ENCODE measurements at regions not wholly inside any gene's neighbourhood (a gene's known extent, or its start where the extent isn't known, plus 50 kb on each side); places are given as distances from the start of the nearest gene placed in this dataset.
"Not testable (repeated sequence)": the region's sequence is repeated elsewhere in the genome, so short reads cannot be mapped to it uniquely, and the experiment has no call there.

DNA sequence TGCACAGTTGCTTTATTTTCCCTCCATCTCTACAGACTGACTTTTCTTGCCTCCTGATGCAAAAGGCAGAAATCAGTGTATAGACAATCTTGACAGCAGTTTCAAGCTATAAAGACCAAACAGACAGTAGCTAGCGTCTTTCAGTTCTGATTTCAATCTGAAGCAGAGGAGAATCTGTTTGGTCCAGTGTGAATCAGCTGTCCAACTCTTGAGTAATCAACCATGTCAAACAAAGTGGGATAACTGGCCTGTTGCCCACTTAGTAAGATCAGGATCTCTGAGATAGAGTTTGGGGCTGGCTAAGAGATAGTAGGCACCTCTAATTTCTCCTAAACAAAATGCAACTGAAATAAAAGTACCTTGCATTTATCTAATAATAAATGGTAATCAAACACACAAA, 797.4 kb upstream of the FBXO33 start:
- H3K4me1 ChIP-seq (ENCODE audit: insufficient read depth, low read length): no peaks in the 10 kb centered on the region
- no peak overlapping the region for H3K9ac ChIP-seq (ENCODE audit: low read depth, low read length)
- no peaks in the 10 kb centered on the region for H3K36me3 ChIP-seq (ENCODE audit: insufficient read depth, low read depth, low read length)
- H3K27ac ChIP-seq (ENCODE audit: low read length): no peak overlapping the region
- H3K9me3 ChIP-seq (ENCODE audit: insufficient read depth, low read depth, low read length): no peaks in the 10 kb centered on the region
- no peak overlapping the region for H3K4me3 ChIP-seq (ENCODE audit: low read length)
- no peaks in the 10 kb centered on the region for H3K27me3 ChIP-seq (ENCODE audit: insufficient read depth, low read length)

DNA sequence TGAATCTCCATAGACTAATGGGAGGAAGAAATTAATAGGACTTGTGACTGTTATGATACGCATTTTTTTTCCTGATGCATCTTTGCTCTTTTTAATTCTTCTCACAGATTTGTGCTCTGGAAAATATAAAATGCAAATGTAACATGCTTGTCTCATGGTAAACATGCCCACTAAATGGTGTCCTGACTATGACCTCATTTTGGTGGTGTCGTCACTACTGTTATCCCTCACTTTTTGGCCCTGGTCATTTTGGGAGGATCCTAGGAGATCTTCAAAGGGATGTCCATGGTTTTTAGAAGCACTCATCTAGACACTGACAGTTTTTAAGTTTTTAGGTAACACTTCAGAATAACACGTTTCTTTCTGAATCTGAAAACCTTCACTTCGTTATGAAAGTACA, 790.8 kb upstream of the FBXO33 start:
- Histone ChIP-seq H3K36me3 (ENCODE audit: insufficient read depth, low read depth, low read length) (no peaks in the 10 kb centered on the region), H3K4me3 (ENCODE audit: low read length) (no peak overlapping the region), H3K27me3 (ENCODE audit: insufficient read depth, low read length) (no peaks in the 10 kb centered on the region), H3K9ac (ENCODE audit: low read depth, low read length) (no peak overlapping the region), H3K27ac (ENCODE audit: low read length) (no peak overlapping the region), H3K9me3 (ENCODE audit: insufficient read depth, low read depth, low read length) (no peaks in the 10 kb centered on the region), H3K4me1 (ENCODE audit: insufficient read depth, low read length) (no peaks in the 10 kb centered on the region)

DNA sequence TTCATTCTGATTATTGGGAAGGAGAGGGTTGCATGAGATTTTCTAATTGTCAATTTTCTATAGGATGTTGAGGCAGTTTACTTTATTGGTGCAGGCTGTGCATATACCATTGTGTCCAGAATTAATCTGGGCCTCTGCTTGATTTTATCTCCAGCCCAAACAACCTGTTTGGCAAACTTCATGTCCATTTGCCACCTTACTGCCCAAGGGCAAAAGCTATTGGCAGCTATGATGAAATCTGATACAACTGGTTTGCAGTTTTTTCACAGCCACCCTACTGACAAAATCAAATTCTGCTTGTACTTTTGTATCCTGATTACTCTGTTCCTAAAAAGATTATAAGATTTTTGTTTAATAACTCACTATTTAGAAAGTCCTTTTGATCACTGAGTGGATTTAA, 789.2 kb upstream of the FBXO33 start:
- H3K27ac ChIP-seq (ENCODE audit: low read length): no peak overlapping the region
- no peak overlapping the region for H3K9ac ChIP-seq (ENCODE audit: low read depth, low read length)
- no peaks in the 10 kb centered on the region for H3K36me3 ChIP-seq (ENCODE audit: insufficient read depth, low read depth, low read length)
- H3K9me3 ChIP-seq (ENCODE audit: insufficient read depth, low read depth, low read length): no peaks in the 10 kb centered on the region
- H3K4me1 ChIP-seq (ENCODE audit: insufficient read depth, low read length): no peaks in the 10 kb centered on the region
- H3K4me3 ChIP-seq (ENCODE audit: low read length): no peak overlapping the region
- no peaks in the 10 kb centered on the region for H3K27me3 ChIP-seq (ENCODE audit: insufficient read depth, low read length)

DNA sequence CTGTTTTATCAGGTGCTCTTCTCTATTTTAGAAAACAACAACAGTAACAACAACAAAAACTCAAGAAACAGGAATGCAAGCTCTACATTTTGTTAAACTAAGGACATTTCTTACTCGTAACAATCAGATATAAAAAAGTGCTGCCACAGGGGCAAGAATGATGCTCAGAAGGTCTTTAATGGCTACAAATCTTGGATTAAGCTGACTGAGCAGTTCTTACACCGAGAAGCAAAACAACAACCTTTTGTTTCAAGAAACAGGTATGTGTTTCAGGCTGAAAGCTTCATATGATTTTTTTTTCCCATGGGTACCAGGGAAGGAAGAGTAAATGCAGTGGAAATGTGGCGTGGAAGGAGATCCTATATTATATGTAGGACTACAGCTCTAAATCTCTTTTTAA, 786.8 kb upstream of the FBXO33 start:
- Histone ChIP-seq H3K36me3 (ENCODE audit: insufficient read depth, low read depth, low read length) (no peaks in the 10 kb centered on the region), H3K4me3 (ENCODE audit: low read length) (no peak overlapping the region), H3K9me3 (ENCODE audit: insufficient read depth, low read depth, low read length) (no peaks in the 10 kb centered on the region), H3K9ac (ENCODE audit: low read depth, low read length) (no peak overlapping the region), H3K27me3 (ENCODE audit: insufficient read depth, low read length) (no peaks in the 10 kb centered on the region), H3K27ac (ENCODE audit: low read length) (no peak overlapping the region), H3K4me1 (ENCODE audit: insufficient read depth, low read length) (no peaks in the 10 kb centered on the region)

DNA sequence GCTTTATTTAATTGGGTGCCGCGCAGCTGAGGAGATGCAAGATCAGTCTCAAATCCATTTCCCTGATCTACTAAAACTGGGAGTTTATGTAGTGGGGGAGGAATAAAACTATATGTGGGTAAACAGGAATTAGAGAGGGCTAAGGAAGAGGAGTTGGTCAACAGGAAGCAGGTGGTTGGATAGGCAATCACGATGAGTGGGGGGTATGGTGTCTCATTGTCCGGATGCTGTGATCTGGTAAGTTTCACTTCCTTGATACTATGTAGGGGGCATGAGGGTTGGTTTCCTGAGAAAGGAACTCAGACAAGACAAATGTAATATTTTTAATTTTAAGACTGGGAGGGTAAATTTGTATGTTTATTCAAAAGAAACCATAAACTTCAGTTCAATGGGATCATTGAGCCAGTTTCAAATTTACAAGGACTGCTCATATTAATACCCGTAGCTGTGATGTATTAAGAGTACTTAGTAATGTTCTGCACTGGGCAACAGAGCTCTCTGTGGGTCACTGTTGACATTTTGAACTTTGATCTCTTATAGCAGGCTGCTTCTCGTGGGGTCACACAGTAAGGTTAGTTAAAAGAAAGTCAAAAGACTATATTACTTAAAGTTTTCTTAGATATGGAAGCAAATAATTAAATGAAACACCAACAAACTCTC, 786.2 kb upstream of the FBXO33 start:
- Histone ChIP-seq H3K36me3 (ENCODE audit: insufficient read depth, low read depth, low read length) (no peaks in the 10 kb centered on the region), H3K4me1 (ENCODE audit: insufficient read depth, low read length) (no peaks in the 10 kb centered on the region), H3K9ac (ENCODE audit: low read depth, low read length) (no peak overlapping the region), H3K9me3 (ENCODE audit: insufficient read depth, low read depth, low read length) (no peaks in the 10 kb centered on the region), H3K4me3 (ENCODE audit: low read length) (no peak overlapping the region), H3K27ac (ENCODE audit: low read length) (no peak overlapping the region), H3K27me3 (ENCODE audit: insufficient read depth, low read length) (no peaks in the 10 kb centered on the region)

DNA sequence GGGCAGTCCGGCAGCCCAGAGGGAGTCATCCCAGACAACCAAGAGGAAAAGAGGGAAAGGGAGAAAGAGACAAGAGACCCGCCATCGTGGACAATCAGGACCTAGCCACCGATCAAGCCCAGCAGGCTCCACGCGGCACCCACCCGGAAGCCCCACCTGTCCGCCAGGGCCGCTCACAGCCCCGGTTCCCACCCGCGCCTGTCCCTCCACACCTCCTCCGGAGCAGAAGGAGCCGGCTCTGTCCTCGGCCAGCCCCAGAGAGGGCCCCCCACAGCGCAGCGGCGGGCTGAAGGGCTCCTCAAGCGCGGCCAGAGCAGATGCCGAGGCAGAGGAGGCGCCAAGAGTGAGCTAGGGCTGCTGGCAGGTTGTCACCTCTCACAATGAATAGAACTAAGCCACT, 784.7 kb upstream of the FBXO33 start:
- Histone ChIP-seq H3K27me3 (ENCODE audit: insufficient read depth, low read length) (no peaks in the 10 kb centered on the region), H3K9me3 (ENCODE audit: insufficient read depth, low read depth, low read length) (no peaks in the 10 kb centered on the region), H3K4me1 (ENCODE audit: insufficient read depth, low read length) (no peaks in the 10 kb centered on the region), H3K4me3 (ENCODE audit: low read length) (no peak overlapping the region), H3K27ac (ENCODE audit: low read length) (no peak overlapping the region), H3K9ac (ENCODE audit: low read depth, low read length) (no peak overlapping the region), H3K36me3 (ENCODE audit: insufficient read depth, low read depth, low read length) (no peaks in the 10 kb centered on the region)

DNA sequence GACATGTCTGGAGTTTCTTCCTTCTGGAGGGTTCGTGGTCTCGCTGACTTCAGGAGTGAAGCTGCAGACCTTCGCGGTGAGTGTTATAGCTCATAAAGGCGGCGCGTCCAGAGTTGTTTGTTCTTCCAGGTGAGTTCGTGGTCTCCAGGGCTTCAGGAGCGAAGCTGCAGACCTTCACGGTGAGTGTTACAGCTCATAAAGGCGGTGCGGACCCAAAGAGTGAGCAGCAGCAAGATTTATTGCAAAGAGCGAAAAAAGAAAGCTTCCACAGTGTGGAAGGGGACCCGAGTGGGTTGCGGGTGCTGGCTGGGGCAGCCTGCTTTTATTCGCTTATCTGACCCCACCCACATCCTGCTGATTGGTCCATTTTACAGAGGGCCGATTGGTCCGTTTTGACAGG, 784.2 kb upstream of the FBXO33 start:
- not testable (repeated sequence) for H3K4me1 ChIP-seq (ENCODE audit: insufficient read depth, low read length); H3K9ac ChIP-seq (ENCODE audit: low read depth, low read length); H3K4me3 ChIP-seq (ENCODE audit: low read length); H3K27me3 ChIP-seq (ENCODE audit: insufficient read depth, low read length); H3K36me3 ChIP-seq (ENCODE audit: insufficient read depth, low read depth, low read length); H3K9me3 ChIP-seq (ENCODE audit: insufficient read depth, low read depth, low read length); H3K27ac ChIP-seq (ENCODE audit: low read length)

DNA sequence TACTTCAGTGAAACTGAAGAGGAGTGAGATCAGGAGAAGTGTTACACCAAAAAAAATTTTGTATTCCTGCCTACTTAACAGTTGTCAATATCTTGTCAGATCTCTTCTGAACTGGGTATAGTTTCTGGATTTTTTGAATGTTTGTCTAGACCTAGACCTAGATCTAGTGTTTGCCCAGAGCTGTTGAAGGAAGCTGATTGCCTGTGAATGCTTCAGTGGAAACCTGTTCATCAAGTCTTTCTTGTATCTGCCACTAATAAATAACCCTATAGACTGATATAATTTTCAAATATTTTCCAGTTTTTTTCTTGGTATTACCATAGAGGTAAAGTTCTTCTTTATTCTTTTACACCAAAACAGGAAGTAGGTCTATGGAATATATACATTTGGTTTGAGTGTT, 781.5 kb upstream of the FBXO33 start:
- no peak overlapping the region for H3K27ac ChIP-seq (ENCODE audit: low read length)
- no peak overlapping the region for H3K9ac ChIP-seq (ENCODE audit: low read depth, low read length)

DNA sequence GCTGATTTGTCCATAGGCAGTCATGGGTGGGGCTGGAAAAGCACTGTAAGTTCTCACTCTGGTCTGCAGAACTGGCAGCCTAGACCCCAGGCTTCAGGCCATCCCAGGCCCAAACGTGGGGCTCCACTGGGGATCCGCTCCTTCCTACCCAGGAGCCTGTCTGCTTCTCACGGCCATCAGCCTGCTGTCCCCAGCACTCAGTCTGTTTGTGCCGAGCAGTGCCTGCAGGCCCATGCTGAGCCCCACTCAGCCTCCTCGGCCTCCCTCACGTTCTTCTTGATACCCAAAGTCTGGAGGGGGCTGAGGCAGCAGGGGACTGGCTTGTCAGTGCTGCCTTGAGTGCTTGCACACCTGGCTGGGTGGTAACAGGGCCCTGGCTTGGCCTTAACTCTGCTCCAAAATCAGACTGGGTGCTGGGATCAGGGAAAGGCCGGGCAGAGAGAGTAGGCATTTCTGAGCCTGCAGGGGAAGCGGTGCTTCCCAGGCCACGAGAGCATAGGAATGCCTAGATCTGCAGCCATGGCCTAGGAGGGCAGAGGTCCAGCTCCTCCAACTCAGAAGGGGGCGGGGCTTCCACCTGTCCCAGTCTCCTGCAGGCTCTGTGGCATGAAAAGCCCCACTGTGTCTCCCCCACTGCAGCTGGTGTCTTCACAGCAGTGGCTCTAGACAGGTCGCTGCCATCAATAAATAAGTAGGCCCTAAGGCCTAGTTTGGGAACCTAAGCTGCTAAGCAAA, 772.4 kb upstream of the FBXO33 start:
- no peaks in the 10 kb centered on the region for H3K36me3 ChIP-seq (ENCODE audit: insufficient read depth, low read depth, low read length)
- no peak overlapping the region for H3K9ac ChIP-seq (ENCODE audit: low read depth, low read length)
- H3K4me3 ChIP-seq (ENCODE audit: low read length): no peak overlapping the region
- no peaks in the 10 kb centered on the region for H3K4me1 ChIP-seq (ENCODE audit: insufficient read depth, low read length)
- peaks cover 11% of the 10 kb centered on the region for H3K9me3 ChIP-seq (ENCODE audit: insufficient read depth, low read depth, low read length)
- no peak overlapping the region for H3K27ac ChIP-seq (ENCODE audit: low read length)
- no peaks in the 10 kb centered on the region for H3K27me3 ChIP-seq (ENCODE audit: insufficient read depth, low read length)

More for the DNA sequence above, 781.5 kb upstream of the FBXO33 start:
- Histone ChIP-seq H3K27me3 (ENCODE audit: insufficient read depth, low read length) (no peaks in the 10 kb centered on the region), H3K4me1 (ENCODE audit: insufficient read depth, low read length) (no peaks in the 10 kb centered on the region), H3K4me3 (ENCODE audit: low read length) (no peak overlapping the region), H3K9me3 (ENCODE audit: insufficient read depth, low read depth, low read length) (no peaks in the 10 kb centered on the region), H3K36me3 (ENCODE audit: insufficient read depth, low read depth, low read length) (no peaks in the 10 kb centered on the region)

DNA sequence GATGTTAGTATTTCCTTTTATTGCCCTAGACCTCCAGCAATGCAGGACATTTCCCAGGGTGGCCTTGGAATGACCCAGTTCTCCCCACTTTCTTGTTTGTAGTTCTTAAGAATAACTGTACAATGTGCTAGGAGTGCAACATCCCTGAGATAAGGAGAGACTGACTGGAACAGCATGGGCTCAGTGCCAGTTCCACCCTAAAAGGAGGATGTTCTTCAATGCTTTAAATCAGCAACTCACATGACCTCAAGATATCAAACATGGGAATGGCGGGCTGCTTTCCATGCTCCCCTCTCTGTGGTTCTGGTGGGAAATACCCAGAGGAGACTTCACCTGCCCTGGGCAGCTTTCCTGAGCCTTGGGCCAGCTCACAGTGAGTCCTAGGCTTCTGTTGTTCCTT, 766.9 kb upstream of the FBXO33 start:
- H3K27ac ChIP-seq (ENCODE audit: low read length): no peak overlapping the region
- no peak overlapping the region for H3K9ac ChIP-seq (ENCODE audit: low read depth, low read length)
- H3K36me3 ChIP-seq (ENCODE audit: insufficient read depth, low read depth, low read length): no peaks in the 10 kb centered on the region
- H3K4me1 ChIP-seq (ENCODE audit: insufficient read depth, low read length): no peaks in the 10 kb centered on the region
- no peak overlapping the region for H3K4me3 ChIP-seq (ENCODE audit: low read length)
- peaks cover 11% of the 10 kb centered on the region for H3K9me3 ChIP-seq (ENCODE audit: insufficient read depth, low read depth, low read length)
- no peaks in the 10 kb centered on the region for H3K27me3 ChIP-seq (ENCODE audit: insufficient read depth, low read length)

DNA sequence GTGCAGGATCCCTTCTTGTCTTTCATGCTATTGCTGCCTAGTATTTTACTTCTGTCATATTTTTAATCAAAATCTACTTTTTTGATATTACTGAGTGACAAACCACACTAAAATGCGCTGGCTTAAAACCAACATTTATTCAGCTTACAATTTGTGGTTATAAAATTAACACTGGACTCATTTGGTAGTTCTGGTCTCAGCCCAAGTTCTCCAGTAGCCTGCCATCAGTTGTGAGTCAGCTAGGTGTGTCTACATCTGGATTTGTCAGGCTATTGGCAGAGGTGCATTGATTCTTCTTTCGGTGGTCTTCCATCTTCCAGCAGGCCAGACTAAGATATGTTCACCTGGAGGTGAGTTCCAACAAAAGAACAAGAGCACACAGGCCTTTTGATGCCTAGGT, 765.1 kb upstream of the FBXO33 start:
- H3K27me3 ChIP-seq (ENCODE audit: insufficient read depth, low read length): no peaks in the 10 kb centered on the region
- H3K9me3 ChIP-seq (ENCODE audit: insufficient read depth, low read depth, low read length): peaks cover 11% of the 10 kb centered on the region
- no peaks in the 10 kb centered on the region for H3K36me3 ChIP-seq (ENCODE audit: insufficient read depth, low read depth, low read length)
- H3K9ac ChIP-seq (ENCODE audit: low read depth, low read length): no peak overlapping the region
- H3K27ac ChIP-seq (ENCODE audit: low read length): no peak overlapping the region
- no peaks in the 10 kb centered on the region for H3K4me1 ChIP-seq (ENCODE audit: insufficient read depth, low read length)
- no peak overlapping the region for H3K4me3 ChIP-seq (ENCODE audit: low read length)

DNA sequence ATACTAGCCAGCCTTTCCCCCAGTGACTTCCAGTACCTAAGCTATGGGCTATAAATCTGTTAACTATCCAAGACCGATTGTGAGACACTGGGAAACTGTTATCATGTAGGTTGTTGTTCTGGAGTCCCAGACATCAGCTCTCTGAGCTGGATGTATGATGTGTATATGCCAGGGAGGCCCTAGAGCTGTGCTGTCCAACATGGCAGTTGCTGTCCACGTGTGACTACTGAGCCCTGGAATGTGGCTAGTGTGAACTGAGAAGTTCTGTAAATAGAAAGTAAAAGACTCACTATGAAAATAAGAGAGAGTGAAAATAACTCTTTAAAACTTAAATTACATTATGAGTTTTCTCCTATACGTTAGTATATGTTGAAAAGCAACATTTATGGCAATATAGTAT, 755.8 kb upstream of the FBXO33 start:
- Histone ChIP-seq H3K36me3 (ENCODE audit: insufficient read depth, low read depth, low read length) (no peaks in the 10 kb centered on the region), H3K9me3 (ENCODE audit: insufficient read depth, low read depth, low read length) (no peaks in the 10 kb centered on the region), H3K27ac (ENCODE audit: low read length) (no peak overlapping the region), H3K4me3 (ENCODE audit: low read length) (no peak overlapping the region), H3K27me3 (ENCODE audit: insufficient read depth, low read length) (no peaks in the 10 kb centered on the region), H3K9ac (ENCODE audit: low read depth, low read length) (no peak overlapping the region), H3K4me1 (ENCODE audit: insufficient read depth, low read length) (no peaks in the 10 kb centered on the region)
